GM12875 (cell line): ENCODE measurements at regions not wholly inside any gene's neighbourhood (a gene's known extent, or its start where the extent isn't known, plus 50 kb on each side); places are given as distances from the start of the nearest gene placed in this dataset.
"Not testable (repeated sequence)": the region's sequence is repeated elsewhere in the genome, so short reads cannot be mapped to it uniquely, and the experiment has no call there.

Experiments
- H3K4me3 ChIP-seq: one replicate; pipeline ENCODE4 v1.5.1; 2011; ENCODE audit warnings: low read depth, low read length, control low read depth
- TF ChIP-seq, protein P1 (sequence below): IDR thresholded peaks from 2 replicates; pipeline ENCODE4 v1.5.1; 2011; ENCODE audit warnings: low read depth, mild to moderate bottlenecking, control low read depth, inconsistent platforms, low read length, moderate library complexity, borderline replicate concordance; ENCODE audit not compliant: insufficient read depth

DNA sequence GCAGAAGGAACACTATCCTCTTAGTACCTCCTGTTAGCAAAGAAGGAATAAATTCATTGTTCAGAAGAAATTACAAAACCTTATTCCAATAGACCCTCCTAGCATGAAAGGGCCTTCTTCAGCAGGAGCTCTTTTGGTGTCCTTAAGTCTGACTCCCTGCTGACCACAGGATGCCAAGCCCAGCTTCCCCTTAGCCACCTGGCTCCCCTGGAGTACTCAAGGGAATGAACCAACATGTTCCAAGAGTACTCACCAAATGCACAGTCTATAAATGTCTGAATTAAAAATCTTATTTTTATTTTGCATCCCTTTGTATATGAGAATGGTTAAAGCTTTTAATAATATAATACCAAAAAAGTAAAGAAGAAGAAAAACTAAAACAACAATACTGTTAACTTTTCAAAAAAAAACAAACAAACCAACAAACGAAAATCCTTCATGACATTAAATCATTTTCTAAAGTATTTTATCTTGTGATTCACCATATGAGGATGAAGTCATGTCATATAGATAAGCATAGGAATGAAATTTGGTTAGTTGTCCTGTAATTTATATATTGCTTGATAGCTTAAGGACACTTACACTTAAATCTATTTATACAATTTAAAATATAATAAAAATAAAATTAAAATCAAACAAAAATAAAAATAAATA lies 1355.1 kb downstream of the HACE1 start:
- TF ChIP-seq, protein P1, sequence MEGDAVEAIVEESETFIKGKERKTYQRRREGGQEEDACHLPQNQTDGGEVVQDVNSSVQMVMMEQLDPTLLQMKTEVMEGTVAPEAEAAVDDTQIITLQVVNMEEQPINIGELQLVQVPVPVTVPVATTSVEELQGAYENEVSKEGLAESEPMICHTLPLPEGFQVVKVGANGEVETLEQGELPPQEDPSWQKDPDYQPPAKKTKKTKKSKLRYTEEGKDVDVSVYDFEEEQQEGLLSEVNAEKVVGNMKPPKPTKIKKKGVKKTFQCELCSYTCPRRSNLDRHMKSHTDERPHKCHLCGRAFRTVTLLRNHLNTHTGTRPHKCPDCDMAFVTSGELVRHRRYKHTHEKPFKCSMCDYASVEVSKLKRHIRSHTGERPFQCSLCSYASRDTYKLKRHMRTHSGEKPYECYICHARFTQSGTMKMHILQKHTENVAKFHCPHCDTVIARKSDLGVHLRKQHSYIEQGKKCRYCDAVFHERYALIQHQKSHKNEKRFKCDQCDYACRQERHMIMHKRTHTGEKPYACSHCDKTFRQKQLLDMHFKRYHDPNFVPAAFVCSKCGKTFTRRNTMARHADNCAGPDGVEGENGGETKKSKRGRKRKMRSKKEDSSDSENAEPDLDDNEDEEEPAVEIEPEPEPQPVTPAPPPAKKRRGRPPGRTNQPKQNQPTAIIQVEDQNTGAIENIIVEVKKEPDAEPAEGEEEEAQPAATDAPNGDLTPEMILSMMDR = no peak
- no peak overlapping the region for H3K4me3 ChIP-seq

DNA sequence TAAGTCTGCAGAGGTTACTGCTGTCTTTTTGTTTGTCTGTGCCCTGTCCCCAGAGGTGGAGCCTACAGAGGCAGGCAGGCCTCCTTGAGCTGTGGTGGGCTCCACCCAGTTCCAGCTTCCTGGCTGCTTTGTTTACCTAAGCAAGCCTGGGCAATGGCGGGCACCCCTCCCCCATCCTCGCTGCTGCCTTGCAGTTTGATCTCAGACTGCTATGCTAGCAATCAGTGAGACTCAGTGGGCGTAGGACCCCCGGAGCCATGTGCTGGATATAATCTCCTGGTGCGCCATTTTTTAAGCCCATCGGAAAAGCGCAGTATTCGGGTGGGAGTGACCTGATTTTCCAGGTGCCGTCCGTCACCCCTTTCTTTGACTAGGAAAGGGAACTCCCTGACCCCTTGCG lies 1363.1 kb downstream of the HACE1 start:
- not testable (repeated sequence) for H3K4me3 ChIP-seq

DNA sequence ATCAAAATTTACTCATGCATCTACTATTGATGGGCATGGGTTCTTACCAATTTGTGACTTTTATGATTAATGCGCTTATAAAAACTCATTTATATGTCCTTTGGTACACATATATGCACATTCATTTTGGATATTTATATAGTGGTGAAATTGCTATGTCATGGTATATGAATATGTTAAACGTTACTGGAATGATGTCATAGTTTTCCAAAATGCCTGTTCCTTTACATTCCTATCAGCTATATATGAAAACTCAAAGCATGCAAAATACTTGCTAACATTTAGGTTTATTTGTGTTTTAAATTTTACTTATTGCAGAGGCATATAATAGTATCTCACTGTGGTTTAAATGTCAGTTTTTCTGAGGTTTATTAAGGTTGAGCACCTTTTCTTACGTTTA lies 1403.1 kb downstream of the HACE1 start:
- TF ChIP-seq, protein P1 = no peak
- no peak overlapping the region for H3K4me3 ChIP-seq

- TF ChIP-seq, protein P1 = no peak
- no peak overlapping the region for H3K4me3 ChIP-seq
Observed at GRCh38 chr6:103455275-103455674, 1404.4 kb downstream of the HACE1 start.

DNA sequence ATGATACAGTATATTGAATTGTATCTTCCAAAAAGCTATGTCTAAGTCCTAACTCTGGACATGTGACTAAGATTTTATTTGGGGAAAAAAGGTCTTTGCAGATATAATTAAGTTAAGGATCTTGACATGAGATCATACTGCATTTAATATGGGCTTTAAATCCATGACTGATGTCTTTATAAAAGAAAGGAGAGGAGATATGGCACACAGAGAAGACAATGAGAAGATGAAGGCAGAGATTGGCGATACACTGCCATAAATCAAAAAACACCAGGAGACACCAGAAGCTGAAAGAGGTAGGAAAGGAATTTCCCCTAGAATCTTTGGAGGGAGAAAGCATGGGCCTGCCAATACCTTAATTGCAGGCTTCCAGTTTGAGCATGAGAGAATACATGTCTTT lies 1450.2 kb downstream of the HACE1 start:
- TF ChIP-seq, protein P1 = no peak

DNA sequence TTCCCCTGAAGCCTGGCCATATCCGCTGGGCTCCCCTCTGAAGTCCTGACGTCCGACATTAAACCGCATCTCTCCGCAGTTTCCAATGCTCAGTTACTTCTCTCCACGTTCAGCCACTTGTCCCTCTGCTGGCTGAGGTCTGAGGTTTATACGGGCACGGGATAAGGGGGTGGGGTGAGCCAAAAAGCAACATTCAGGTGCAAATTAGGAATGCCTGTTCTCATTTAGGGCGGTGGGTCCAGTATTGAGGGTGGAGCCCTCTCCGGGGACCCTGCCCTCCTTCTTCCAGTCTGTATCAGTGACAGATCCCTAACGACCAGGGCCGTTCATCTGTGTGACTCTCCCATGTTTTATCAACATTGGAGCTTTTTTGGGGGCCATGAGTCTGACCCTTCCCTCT lies 1454.4 kb downstream of the HACE1 start:
- TF ChIP-seq, protein P1 = no peak
- H3K4me3 ChIP-seq = no peak overlapping the region

More for the DNA sequence above, 1450.2 kb downstream of the HACE1 start:
- H3K4me3 ChIP-seq = no peak overlapping the region

- TF ChIP-seq, protein P1 = no peak
- no peak overlapping the region for H3K4me3 ChIP-seq
Observed at GRCh38 chr6:103404799-103405198, 1454.9 kb downstream of the HACE1 start.
